Osteoblast (primary cell): ENCODE measurements at regions not wholly inside any gene's neighbourhood (a gene's known extent, or its start where the extent isn't known, plus 50 kb on each side); places are given as distances from the start of the nearest gene placed in this dataset.
"Not testable (repeated sequence)": the region's sequence is repeated elsewhere in the genome, so short reads cannot be mapped to it uniquely, and the experiment has no call there.

ENCODE experiments used
- DNase-seq: peaks from one replicate; pipeline ENCODE4 v3.0.0; 2011; ENCODE audit warnings: low spot score, mixed read lengths; ENCODE audit not compliant: insufficient read length; ENCODE audit errors: missing footprints
- H2AFZ ChIP-seq: 2 replicates; pipeline ENCODE4 v1.6.0; 2011; ENCODE audit warnings: mild to moderate bottlenecking, low read length
- H3K27ac ChIP-seq: 2 replicates; pipeline ENCODE4 v1.5.1; 2011; ENCODE audit warnings: mild to moderate bottlenecking, low read depth, low read length, moderate library complexity
- H3K27me3 ChIP-seq: 2 replicates; pipeline ENCODE4 v1.6.0; 2012; ENCODE audit warnings: mild to moderate bottlenecking, control low read depth, inconsistent platforms, low read length, moderate library complexity; ENCODE audit not compliant: insufficient read depth
- H3K36me3 ChIP-seq: 2 replicates; pipeline ENCODE4 v1.5.1; 2011; ENCODE audit warnings: mild to moderate bottlenecking, low read length, control low read depth, moderate library complexity; ENCODE audit not compliant: insufficient read depth
- H3K4me1 ChIP-seq: 2 replicates; pipeline ENCODE4 v1.5.1; 2011; ENCODE audit warnings: mild to moderate bottlenecking, low read length, control low read depth, moderate library complexity; ENCODE audit not compliant: insufficient read depth
- H3K4me2 ChIP-seq: 2 replicates; pipeline ENCODE4 v1.6.0; 2011; ENCODE audit warnings: mild to moderate bottlenecking, low read length; ENCODE audit not compliant: insufficient read depth
- H3K4me3 ChIP-seq: fragments of 200-600 bp; sonication (generic); 3 replicates; pipeline ENCODE4 v1.5.1; 2012; ENCODE audit warnings: mild to moderate bottlenecking, low read length, inconsistent platforms; ENCODE audit not compliant: insufficient read depth
- H3K79me2 ChIP-seq: 2 replicates; pipeline ENCODE4 v1.6.0; 2012; ENCODE audit warnings: mild to moderate bottlenecking, low read length, control low read depth, inconsistent platforms; ENCODE audit not compliant: insufficient read depth
- H3K9me3 ChIP-seq: 2 replicates; pipeline ENCODE4 v1.5.1; 2011; ENCODE audit warnings: low read depth, low read length, control low read depth
- H4K20me1 ChIP-seq: 2 replicates; pipeline ENCODE4 v1.6.0; 2012; ENCODE audit warnings: mild to moderate bottlenecking, low read length, control low read depth; ENCODE audit not compliant: insufficient read depth
- CTCF ChIP-seq: IDR thresholded peaks from 2 replicates; pipeline ENCODE4 v1.5.1; 2011; ENCODE audit warnings: mild to moderate bottlenecking, low read depth, low read length, moderate library complexity; ENCODE audit errors: extremely low read depth

- no peak overlapping the region for H3K27ac ChIP-seq
- H3K4me1 ChIP-seq = no peaks in the 10 kb centered on the region
- H3K4me3 ChIP-seq = no peak overlapping the region
- H3K9me3 ChIP-seq = no peaks in the 10 kb centered on the region
- H4K20me1 ChIP-seq = no peaks in the 10 kb centered on the region
- no peak for DNase-seq
- no peak overlapping the region for H3K4me2 ChIP-seq
- H3K36me3 ChIP-seq = no peaks in the 10 kb centered on the region
- H3K27me3 ChIP-seq = no peaks in the 10 kb centered on the region
- H2AFZ ChIP-seq = no peak overlapping the region
- no peak for TF ChIP-seq CTCF
- no peaks in the 10 kb centered on the region for H3K79me2 ChIP-seq
Measured at GRCh38 chr1:118558933-118559332, 373.9 kb upstream of the SPAG17 start.

- no peak overlapping the region for H3K27ac ChIP-seq
- H3K27me3 ChIP-seq = no peaks in the 10 kb centered on the region
- H3K36me3 ChIP-seq = no peaks in the 10 kb centered on the region
- TF ChIP-seq CTCF = no peak
- H2AFZ ChIP-seq = no peak overlapping the region
- no peaks in the 10 kb centered on the region for H3K9me3 ChIP-seq
- DNase-seq = no peak
- H3K79me2 ChIP-seq = no peaks in the 10 kb centered on the region
- H3K4me3 ChIP-seq = no peak overlapping the region
- H4K20me1 ChIP-seq = no peaks in the 10 kb centered on the region
- no peak overlapping the region for H3K4me2 ChIP-seq
- no peaks in the 10 kb centered on the region for H3K4me1 ChIP-seq
Measured at GRCh38 chr1:118556936-118557335, 371.9 kb upstream of the SPAG17 start.

GRCh38 chr1:118555638-118556037 is 370.6 kb upstream of the SPAG17 start:
- no peak for DNase-seq
- Histone ChIP-seq H4K20me1 (no peaks in the 10 kb centered on the region), H3K27me3 (no peaks in the 10 kb centered on the region), H3K79me2 (no peaks in the 10 kb centered on the region), H3K4me3 (no peak overlapping the region), H3K4me2 (no peak overlapping the region), H3K4me1 (no peaks in the 10 kb centered on the region), H3K27ac (no peak overlapping the region), H3K36me3 (no peaks in the 10 kb centered on the region), H2AFZ (no peak overlapping the region), H3K9me3 (no peaks in the 10 kb centered on the region)
- TF ChIP-seq CTCF = no peak

- Histone ChIP-seq H3K4me3 (no peak overlapping the region), H3K9me3 (no peaks in the 10 kb centered on the region), H3K79me2 (no peaks in the 10 kb centered on the region), H3K4me2 (no peak overlapping the region), H3K36me3 (no peaks in the 10 kb centered on the region), H2AFZ (no peak overlapping the region), H3K27me3 (no peaks in the 10 kb centered on the region), H3K27ac (no peak overlapping the region), H4K20me1 (no peaks in the 10 kb centered on the region), H3K4me1 (no peaks in the 10 kb centered on the region)
- DNase-seq = no peak
- no peak for TF ChIP-seq CTCF
Measured at GRCh38 chr1:118535901-118536300, 350.9 kb upstream of the SPAG17 start.

GRCh38 chr1:118511922-118512321 is 326.9 kb upstream of the SPAG17 start:
- H3K36me3 ChIP-seq, H3K79me2 ChIP-seq: not testable (repeated sequence)

More at GRCh38 chr1:118511922-118512321, 326.9 kb upstream of the SPAG17 start:
- not testable (repeated sequence) for H3K27me3 ChIP-seq, H3K4me2 ChIP-seq, H2AFZ ChIP-seq, H3K9me3 ChIP-seq, DNase-seq, H3K4me3 ChIP-seq, H3K27ac ChIP-seq, H3K4me1 ChIP-seq, H4K20me1 ChIP-seq
